ENCODE measurements at regions not wholly inside any gene's neighbourhood (a gene's known extent, or its start where the extent isn't known, plus 50 kb on each side); places are given as distances from the start of the nearest gene placed in this dataset.

GRCh38 chr1:103187673-103188072 is 79.4 kb upstream of the COL11A1 start:
- Histone ChIP-seq H3K36me3 (no peaks in the 10 kb centered on the region), H3K9me3 (peaks cover 0 to 16% (median 0%) of the 10 kb centered on the region in 4 donors), H3K4me1 (no peaks in the 10 kb centered on the region), H3K27ac (no peak overlapping the region), H3K4me3 (no peak overlapping the region), H3K27me3 (no peaks in the 10 kb centered on the region)
- WGBS, 2 donors: 95 to 97% methylated on average over 1 of the region's 1 CpG
- TF ChIP-seq POLR2A (IDR thresholded peaks at IDR 0.05) (no peak), EP300 (IDR thresholded peaks at IDR 0.05) (no peak), CTCF (IDR thresholded peaks at IDR 0.05) (no peak)
- DNase-seq (ENCODE audit: low spot score in 2 of 2): no peak

GRCh38 chr1:103180660-103181059 is 72.3 kb upstream of the COL11A1 start:
- Histone ChIP-seq H3K27me3 (no peaks in the 10 kb centered on the region), H3K27ac (no peak overlapping the region), H3K4me1 (peaks cover 0 to 2% (median 0%) of the 10 kb centered on the region in 4 donors), H3K9me3 (peaks cover 0 to 8% (median 0%) of the 10 kb centered on the region in 4 donors), H3K36me3 (no peaks in the 10 kb centered on the region), H3K4me3 (no peak overlapping the region)
- 16 to 23% methylated on average over 3 of the region's 3 CpGs for WGBS, 2 donors
- TF ChIP-seq CTCF (IDR thresholded peaks at IDR 0.05) (no peak), EP300 (IDR thresholded peaks at IDR 0.05) (no peak), POLR2A (IDR thresholded peaks at IDR 0.05) (no peak)
- DNase-seq (ENCODE audit: low spot score in 2 of 2): no peak

GRCh38 chr1:103177108-103177775 is 68.9 kb upstream of the COL11A1 start:
- no peak overlapping the region for H3K4me3 ChIP-seq
- no peaks in the 10 kb centered on the region for H3K9me3 ChIP-seq
- WGBS, 2 donors: 36 to 39% methylated on average over 6 of the region's 6 CpGs

GRCh38 chr1:103171041-103171590 is 62.8 kb upstream of the COL11A1 start:
- H3K36me3 ChIP-seq: no peaks in the 10 kb centered on the region
- TF ChIP-seq CTCF (IDR thresholded peaks at IDR 0.05) (no peak), POLR2A (IDR thresholded peaks at IDR 0.05) (no peak), EP300 (IDR thresholded peaks at IDR 0.05) (no peak)
- H3K27ac ChIP-seq: no peak overlapping the region
- 83% methylated on average over 1 of the region's 1 CpG for WGBS, 2 donors
- H3K4me1 ChIP-seq: no peaks in the 10 kb centered on the region
- DNase-seq (ENCODE audit: low spot score in 2 of 2): no peak
- no peaks in the 10 kb centered on the region for H3K27me3 ChIP-seq
- no peaks in the 10 kb centered on the region for H3K9me3 ChIP-seq
- no peak overlapping the region for H3K4me3 ChIP-seq

More at GRCh38 chr1:103177108-103177775, 68.9 kb upstream of the COL11A1 start:
- H3K27me3 ChIP-seq: no peaks in the 10 kb centered on the region
- H3K36me3 ChIP-seq: no peaks in the 10 kb centered on the region
- H3K27ac ChIP-seq: no peak overlapping the region
- peaks cover 0 to 2% (median 0%) of the 10 kb centered on the region in 4 donors for H3K4me1 ChIP-seq
- TF ChIP-seq POLR2A (IDR thresholded peaks at IDR 0.05) (no peak), CTCF (IDR thresholded peaks at IDR 0.05) (no peak), EP300 (IDR thresholded peaks at IDR 0.05) (no peak)
- DNase-seq (ENCODE audit: low spot score in 2 of 2): no peak

- Histone ChIP-seq H3K9me3 (no peaks in the 10 kb centered on the region), H3K4me3 (no peak overlapping the region), H3K27me3 (no peaks in the 10 kb centered on the region), H3K36me3 (no peaks in the 10 kb centered on the region), H3K4me1 (no peaks in the 10 kb centered on the region), H3K27ac (no peak overlapping the region)
- no peak for DNase-seq (ENCODE audit: low spot score in 2 of 2)
- 88% methylated on average over 7 of the region's 7 CpGs for WGBS, 2 donors
- TF ChIP-seq POLR2A (IDR thresholded peaks at IDR 0.05) (no peak), CTCF (IDR thresholded peaks at IDR 0.05) (no peak), EP300 (IDR thresholded peaks at IDR 0.05) (no peak)
Observed at GRCh38 chr1:103170609-103171008, 62.3 kb upstream of the COL11A1 start.

Measured in tibial nerve (tissue), 4 donors.